HCT116 (cell line): ENCODE measurements at regions not wholly inside any gene's neighbourhood (a gene's known extent, or its start where the extent isn't known, plus 50 kb on each side); places are given as distances from the start of the nearest gene placed in this dataset.

Source experiments
- ATAC-seq: fragments of 200-7000 bp; cut with Tn5 transposase; 2 replicates; pipeline ENCODE4 v1.9.1; 2020; ENCODE audit warnings: mild to moderate bottlenecking, moderate library complexity
- BruUV-seq: library from RNA; stranded (reverse); fragments of 400-500 nt; replicated peaks from 2 replicates; lab custom pipeline; 2021; lab: Mats Ljungman, UMichigan
- CTCF ChIA-PET: fragments of 300-600 bp; sonication (Branson Sonifier 250); formaldehyde crosslinking; loops from one replicate; lab custom pipeline; 2021; ENCODE audit warnings: antibody characterized with exemption; lab: Charles Lee
- POLR2A ChIA-PET: fragments of 300-600, 350-600 bp; sonication (Branson Sonifier 250); formaldehyde crosslinking; loops from one replicate; lab custom pipeline; 2021; ENCODE audit warnings: antibody characterized with exemption; lab: Charles Lee
- RAD21 ChIA-PET, 2 experiments: fragments of 300-600 bp; sonication (Branson Sonifier 250); formaldehyde crosslinking; loops; one replicate each; lab custom pipeline; 2023; ENCODE audit warnings: low total read pairs in 2 of 2; ENCODE audit not compliant: uncharacterized antibody in 2 of 2, unreplicated experiment in 2 of 2, low non-redundant PET in 1 of 2; lab: Charles Lee
- DNase-seq: peaks from one replicate; pipeline ENCODE4 v3.0.0-alpha.2; 2010; ENCODE audit warnings: low read depth, low spot score
- H2AFZ ChIP-seq: fragments of 200-600 bp; shearing (Covaris generic), sonication (generic); 2 replicates; pipeline ENCODE4 v1.6.1; 2017; ENCODE audit warnings: low read depth, mixed run types, mixed read lengths, antibody characterized with exemption, low read length; ENCODE audit not compliant: poor library complexity, severe bottlenecking
- H3K27ac ChIP-seq: 2 replicates; pipeline ENCODE4 v1.5.1; 2012; ENCODE audit warnings: low read depth, low read length
- H3K27me3 ChIP-seq: fragments of 200-600 bp; sonication (generic); 2 replicates; pipeline ENCODE4 v1.6.1; 2016; ENCODE audit warnings: mixed run types, low read length, mixed read lengths; ENCODE audit not compliant: insufficient read depth
- H3K36me3 ChIP-seq, 2 experiments: fragments of 200-500 bp in 1 of 2; fragments of 200-600 bp in 1 of 2; sonication (Bioruptor generic) in 1 of 2; sonication (generic) in 1 of 2; 2 replicates each; pipeline versions ENCODE4 v1.5.1 to v1.6.1; 2014 to 2016; ENCODE audit warnings: low read length in 2 of 2, inconsistent platforms in 1 of 2, mixed read lengths in 1 of 2, mixed run types in 1 of 2; ENCODE audit not compliant: insufficient read depth in 2 of 2, control insufficient read depth in 1 of 2
- H3K4me1 ChIP-seq, 2 experiments: fragments of 200-600 bp in 1 of 2; sonication (generic) in 1 of 2; 2 replicates each; pipeline versions ENCODE4 v1.5.1 to v1.6.1; 2012 to 2017; ENCODE audit warnings: low read length in 2 of 2, inconsistent platforms in 1 of 2, mild to moderate bottlenecking in 1 of 2, mixed read lengths in 1 of 2, mixed run types in 1 of 2, moderate library complexity in 1 of 2; ENCODE audit not compliant: insufficient read depth in 2 of 2, control insufficient read depth in 1 of 2
- H3K4me2 ChIP-seq: fragments of 200-600 bp; sonication (generic); 2 replicates; pipeline ENCODE4 v1.6.1; 2017; ENCODE audit warnings: mixed run types, low read length, mixed read lengths
- H3K4me3 ChIP-seq, 2 experiments: fragments of 200-600 bp in 1 of 2; sonication (generic) in 1 of 2; replicated peaks in 1 of 2; 2 replicates each; pipeline ENCODE4 v1.5.1; 2011 to 2016; ENCODE audit warnings: low read length in 2 of 2, control low read depth in 1 of 2, low read depth in 1 of 2, mild to moderate bottlenecking in 1 of 2, mixed read lengths in 1 of 2, mixed run types in 1 of 2
- H3K79me2 ChIP-seq: fragments of 200-600 bp; sonication (generic); 2 replicates; pipeline ENCODE4 v1.6.1; 2017; ENCODE audit warnings: mild to moderate bottlenecking, mixed run types, low read length, moderate library complexity, mixed read lengths; ENCODE audit not compliant: insufficient read depth
- H3K9ac ChIP-seq: fragments of 200-600 bp; sonication (generic); 2 replicates; pipeline ENCODE4 v1.6.1; 2016; ENCODE audit warnings: low read length, mixed read lengths
- H3K9me2 ChIP-seq: fragments of 200-600 bp; sonication (generic), shearing (Covaris generic); 2 replicates; pipeline ENCODE4 v1.6.1; 2017; ENCODE audit warnings: mixed run types, mild to moderate bottlenecking, moderate library complexity; ENCODE audit not compliant: insufficient read depth
- H3K9me3 ChIP-seq, 2 experiments: fragments of 200-500 bp in 1 of 2; fragments of 200-600 bp in 1 of 2; sonication (Bioruptor generic) in 1 of 2; sonication (generic) in 1 of 2; 2 replicates each; pipeline ENCODE4 v1.6.1; 2014 to 2017; ENCODE audit warnings: low read length in 2 of 2, mixed read lengths in 2 of 2, inconsistent platforms in 1 of 2, low read depth in 1 of 2, mild to moderate bottlenecking in 1 of 2, mixed run types in 1 of 2, moderate library complexity in 1 of 2; ENCODE audit not compliant: control insufficient read depth in 1 of 2, insufficient read depth in 1 of 2
- H4K20me1 ChIP-seq: fragments of 200-600 bp; sonication (generic), shearing (Covaris generic); 2 replicates; pipeline ENCODE4 v1.6.1; 2017; ENCODE audit warnings: mixed run types, mild to moderate bottlenecking, moderate library complexity; ENCODE audit not compliant: insufficient read depth
- CEBPB ChIP-seq: IDR thresholded peaks from 2 replicates; pipeline ENCODE4 v1.6.1; 2012; ENCODE audit warnings: low read depth
- ELF1 ChIP-seq: IDR thresholded peaks from 2 replicates; pipeline ENCODE4 v1.6.1; 2012; ENCODE audit warnings: low read depth, borderline replicate concordance
- FOSL1 ChIP-seq: IDR thresholded peaks from 2 replicates; pipeline ENCODE4 v1.6.1; 2012; ENCODE audit warnings: low read depth
- MAX ChIP-seq: IDR thresholded peaks from 2 replicates; pipeline ENCODE4 v1.6.1; 2012
- SP1 ChIP-seq: IDR thresholded peaks from 2 replicates; pipeline ENCODE4 v1.6.1; 2012; ENCODE audit warnings: low read depth
- ZNF274 ChIP-seq: fragments of 200-500 bp; sonication (Bioruptor generic); IDR thresholded peaks from 2 replicates; pipeline ENCODE4 v1.6.1; 2014; ENCODE audit warnings: mild to moderate bottlenecking, low read depth, low read length, inconsistent platforms
- intact Hi-C: fragments of 100-400 bp; cut with micrococcal nuclease; formaldehyde crosslinking; loops from 2 replicates; pipeline ENCODE4 v1.10.0; 2022
- TF ChIP-seq, protein P1 (sequence below), 3 experiments: fragments of 200-600 bp in 1 of 3; sonication (generic) in 1 of 3; IDR thresholded peaks in 2 of 3; conservative IDR thresholded peaks in 1 of 3; 2 replicates each; pipeline ENCODE4 v1.5.1; 2012 to 2017; ENCODE audit warnings: low read depth in 2 of 3, low read length in 2 of 3, antibody characterized with exemption in 1 of 3, borderline replicate concordance in 1 of 3, control low read depth in 1 of 3, mild to moderate bottlenecking in 1 of 3, mixed read lengths in 1 of 3, mixed run types in 1 of 3, moderate library complexity in 1 of 3; ENCODE audit not compliant: insufficient read depth in 1 of 3
- TF ChIP-seq, protein P2 (sequence below): IDR thresholded peaks from 2 replicates; pipeline ENCODE4 v1.6.1; 2012

- no peak overlapping the region for H2AFZ ChIP-seq
- ChIA-PET RAD21 (no interaction called here), CTCF (no interaction called here), POLR2A (no interaction called here)
- no peaks in the 10 kb centered on the region for H3K27me3 ChIP-seq
- no peaks in the 10 kb centered on the region for H4K20me1 ChIP-seq
- no peak overlapping the region for H3K4me2 ChIP-seq
- H3K27ac ChIP-seq = no peak overlapping the region
- H3K4me3 ChIP-seq = no peak overlapping the region
- intact Hi-C loops = no loop called here
- TF ChIP-seq FOSL1 = no peak
- TF ChIP-seq, protein P1, sequence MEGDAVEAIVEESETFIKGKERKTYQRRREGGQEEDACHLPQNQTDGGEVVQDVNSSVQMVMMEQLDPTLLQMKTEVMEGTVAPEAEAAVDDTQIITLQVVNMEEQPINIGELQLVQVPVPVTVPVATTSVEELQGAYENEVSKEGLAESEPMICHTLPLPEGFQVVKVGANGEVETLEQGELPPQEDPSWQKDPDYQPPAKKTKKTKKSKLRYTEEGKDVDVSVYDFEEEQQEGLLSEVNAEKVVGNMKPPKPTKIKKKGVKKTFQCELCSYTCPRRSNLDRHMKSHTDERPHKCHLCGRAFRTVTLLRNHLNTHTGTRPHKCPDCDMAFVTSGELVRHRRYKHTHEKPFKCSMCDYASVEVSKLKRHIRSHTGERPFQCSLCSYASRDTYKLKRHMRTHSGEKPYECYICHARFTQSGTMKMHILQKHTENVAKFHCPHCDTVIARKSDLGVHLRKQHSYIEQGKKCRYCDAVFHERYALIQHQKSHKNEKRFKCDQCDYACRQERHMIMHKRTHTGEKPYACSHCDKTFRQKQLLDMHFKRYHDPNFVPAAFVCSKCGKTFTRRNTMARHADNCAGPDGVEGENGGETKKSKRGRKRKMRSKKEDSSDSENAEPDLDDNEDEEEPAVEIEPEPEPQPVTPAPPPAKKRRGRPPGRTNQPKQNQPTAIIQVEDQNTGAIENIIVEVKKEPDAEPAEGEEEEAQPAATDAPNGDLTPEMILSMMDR (IDR thresholded peaks at IDR 0.05 in 2 of 3, conservative IDR thresholded peaks at IDR 0.05 in 1 of 3; ENCODE audit: borderline replicate concordance in 1 of 3, insufficient read depth in 1 of 3, low read depth in 2 of 3, low read length in 2 of 3) = no peak
- H3K79me2 ChIP-seq = no peaks in the 10 kb centered on the region
- no peaks in the 10 kb centered on the region for H3K9me2 ChIP-seq
- ATAC-seq = no peak
- no peaks in the 10 kb centered on the region for H3K36me3 ChIP-seq
- H3K4me1 ChIP-seq = no peaks in the 10 kb centered on the region
- DNase-seq = no peak
- BruUV-seq = no TSS peak
- H3K9me3 ChIP-seq = no peaks in the 10 kb centered on the region
- H3K9ac ChIP-seq = no peak overlapping the region
Observed at GRCh38 chr4:41446391-41446790, 91.6 kb upstream of the LIMCH1 start.

DNA sequence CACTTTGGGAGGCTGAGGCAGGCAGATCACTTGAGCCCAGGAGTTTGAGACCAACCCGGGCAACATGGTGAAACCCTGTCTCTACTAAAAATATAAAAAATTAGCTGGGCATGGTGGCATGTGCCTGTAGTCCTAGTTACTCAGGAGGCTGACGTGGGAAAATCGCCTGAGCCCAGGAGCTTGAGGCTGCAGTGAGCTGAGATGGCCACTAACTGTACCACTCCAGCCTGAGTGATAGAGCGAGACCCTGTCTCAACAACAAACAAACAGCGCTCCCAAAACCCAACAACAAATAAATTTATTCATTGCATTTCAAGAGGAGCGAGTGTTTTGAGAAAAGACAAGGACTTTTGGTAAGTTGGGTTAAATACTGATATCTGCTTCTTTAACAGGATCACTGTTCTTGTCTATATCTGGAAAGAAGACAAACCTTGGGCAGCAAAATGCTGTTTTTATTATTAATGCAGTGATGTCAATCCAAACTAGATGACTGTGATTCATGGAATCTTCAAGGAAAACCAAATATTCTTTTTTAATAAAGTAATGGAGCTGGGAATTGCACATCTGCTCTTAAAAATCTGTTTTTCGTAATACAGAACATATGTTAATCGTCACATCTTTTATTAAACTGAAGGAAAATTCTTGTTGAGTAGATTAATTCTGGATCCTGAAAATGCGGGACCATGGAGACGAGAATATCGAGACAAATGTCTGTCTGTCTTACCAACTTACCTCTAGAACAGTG is 90.8 kb upstream of the LIMCH1 start:
- Histone ChIP-seq H3K9ac (no peak overlapping the region), H3K9me2 (no peaks in the 10 kb centered on the region), H3K9me3 (no peaks in the 10 kb centered on the region), H3K4me3 (no peak overlapping the region), H3K79me2 (no peaks in the 10 kb centered on the region), H2AFZ (no peak overlapping the region), H3K4me2 (no peak overlapping the region), H3K4me1 (no peaks in the 10 kb centered on the region), H3K27ac (no peak overlapping the region), H3K27me3 (no peaks in the 10 kb centered on the region), H3K36me3 (no peaks in the 10 kb centered on the region), H4K20me1 (no peaks in the 10 kb centered on the region)
- ChIA-PET RAD21 (no interaction called here), POLR2A (no interaction called here), CTCF (no interaction called here)
- BruUV-seq = no TSS peak
- intact Hi-C loops = no loop called here
- no peak for TF ChIP-seq ZNF274
- no peak for TF ChIP-seq ELF1
- no peak for TF ChIP-seq CEBPB
- no peak for TF ChIP-seq MAX
- TF ChIP-seq SP1 = no peak
- TF ChIP-seq, protein P1 (IDR thresholded peaks at IDR 0.05 in 2 of 3, conservative IDR thresholded peaks at IDR 0.05 in 1 of 3; ENCODE audit: borderline replicate concordance in 1 of 3, insufficient read depth in 1 of 3, low read depth in 2 of 3, low read length in 2 of 3) = no peak
- TF ChIP-seq, protein P2, sequence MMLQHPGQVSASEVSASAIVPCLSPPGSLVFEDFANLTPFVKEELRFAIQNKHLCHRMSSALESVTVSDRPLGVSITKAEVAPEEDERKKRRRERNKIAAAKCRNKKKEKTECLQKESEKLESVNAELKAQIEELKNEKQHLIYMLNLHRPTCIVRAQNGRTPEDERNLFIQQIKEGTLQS = no peak
- DNase-seq (no peak), ATAC-seq (no peak)
